ELR (cell line): ENCODE measurements at regions not wholly inside any gene's neighbourhood (a gene's known extent, or its start where the extent isn't known, plus 50 kb on each side); places are given as distances from the start of the nearest gene placed in this dataset.

Experiments used
- DNase-seq: peaks from one replicate; pipeline ENCODE4 v3.0.0-alpha.2; 2015; ENCODE audit warnings: low read depth

- no peak for DNase-seq
Observed at GRCh38 chr6:144335311-144335861, 50.3 kb downstream of the UTRN start.

DNA sequence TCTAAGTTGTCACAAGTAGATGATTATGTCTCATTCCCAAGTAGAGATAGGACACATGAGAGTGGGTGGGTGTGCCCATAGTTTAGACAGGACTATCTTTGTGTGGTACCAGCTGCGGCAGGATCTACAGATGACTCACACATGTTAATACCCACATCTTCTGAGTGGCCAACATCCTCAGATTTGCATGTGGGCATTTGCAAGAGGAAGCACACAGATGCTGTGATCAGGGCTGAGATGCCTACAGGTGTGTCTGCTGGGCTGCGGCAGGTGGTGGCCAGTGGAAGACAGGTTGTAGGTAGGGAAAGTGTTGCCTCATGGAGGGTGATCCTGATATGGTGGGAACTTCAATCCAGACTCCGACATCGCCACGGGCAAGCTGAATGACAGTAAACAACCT lies 50.8 kb downstream of the UTRN start:
- DNase-seq = peak; percentile 30

DNA sequence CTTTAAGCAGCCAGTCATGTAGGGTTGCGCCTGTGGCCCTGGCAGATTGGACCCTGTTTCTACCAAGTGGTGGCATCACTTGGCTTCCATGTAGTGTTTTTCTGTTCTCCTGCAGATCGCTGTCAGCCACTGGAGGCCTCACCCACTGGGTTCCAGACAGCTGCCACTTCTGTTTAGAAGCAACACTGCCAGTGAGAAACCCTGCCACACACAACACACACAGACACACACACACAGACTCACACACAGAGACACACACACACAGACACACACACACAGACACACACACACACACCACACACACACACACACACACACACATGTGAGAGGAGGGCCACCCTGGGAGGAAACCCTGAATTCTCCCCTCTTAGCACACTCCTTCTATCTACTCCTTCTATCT lies 51.8 kb downstream of the UTRN start:
- DNase-seq = no peak

GRCh38 chr6:144338474-144338873 lies 53.3 kb downstream of the UTRN start:
- no peak for DNase-seq

DNA sequence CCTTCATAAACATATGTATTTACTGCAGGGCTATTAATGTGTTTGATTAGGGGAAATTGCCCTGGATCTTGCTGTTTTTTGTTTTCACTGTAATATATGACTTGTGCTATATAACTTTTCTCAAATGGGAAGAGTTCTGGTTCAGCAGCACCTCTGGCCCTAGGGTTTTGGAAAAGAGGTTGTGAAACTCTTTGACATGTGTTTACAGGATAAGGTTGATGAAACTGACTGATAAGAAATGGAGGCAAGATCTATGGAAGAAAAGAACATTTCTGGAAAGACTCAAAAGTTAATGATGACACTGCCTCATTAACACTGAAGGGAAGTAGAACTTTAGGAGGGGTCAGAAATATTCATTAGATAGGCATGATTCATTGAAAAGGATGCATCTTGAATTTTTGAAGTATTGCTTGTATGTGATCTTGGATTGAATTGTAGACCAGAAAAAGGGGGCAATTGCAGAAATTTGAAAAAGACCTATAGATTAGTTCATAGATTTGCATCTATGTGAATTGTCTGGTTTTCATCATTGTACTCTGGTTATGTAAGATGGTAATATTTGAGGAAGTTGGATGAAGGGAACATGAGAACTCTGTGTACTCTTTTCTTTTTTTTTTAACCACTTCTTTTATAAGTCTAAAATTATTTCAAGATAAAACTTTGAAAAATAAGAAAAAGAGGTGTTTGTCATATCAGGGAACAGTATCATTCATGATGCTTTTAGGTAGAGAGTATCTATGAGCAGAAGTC lies 54.0 kb downstream of the UTRN start:
- DNase-seq = no peak

GRCh38 chr6:144339859-144340452 lies 54.8 kb downstream of the UTRN start:
- DNase-seq = no peak

DNA sequence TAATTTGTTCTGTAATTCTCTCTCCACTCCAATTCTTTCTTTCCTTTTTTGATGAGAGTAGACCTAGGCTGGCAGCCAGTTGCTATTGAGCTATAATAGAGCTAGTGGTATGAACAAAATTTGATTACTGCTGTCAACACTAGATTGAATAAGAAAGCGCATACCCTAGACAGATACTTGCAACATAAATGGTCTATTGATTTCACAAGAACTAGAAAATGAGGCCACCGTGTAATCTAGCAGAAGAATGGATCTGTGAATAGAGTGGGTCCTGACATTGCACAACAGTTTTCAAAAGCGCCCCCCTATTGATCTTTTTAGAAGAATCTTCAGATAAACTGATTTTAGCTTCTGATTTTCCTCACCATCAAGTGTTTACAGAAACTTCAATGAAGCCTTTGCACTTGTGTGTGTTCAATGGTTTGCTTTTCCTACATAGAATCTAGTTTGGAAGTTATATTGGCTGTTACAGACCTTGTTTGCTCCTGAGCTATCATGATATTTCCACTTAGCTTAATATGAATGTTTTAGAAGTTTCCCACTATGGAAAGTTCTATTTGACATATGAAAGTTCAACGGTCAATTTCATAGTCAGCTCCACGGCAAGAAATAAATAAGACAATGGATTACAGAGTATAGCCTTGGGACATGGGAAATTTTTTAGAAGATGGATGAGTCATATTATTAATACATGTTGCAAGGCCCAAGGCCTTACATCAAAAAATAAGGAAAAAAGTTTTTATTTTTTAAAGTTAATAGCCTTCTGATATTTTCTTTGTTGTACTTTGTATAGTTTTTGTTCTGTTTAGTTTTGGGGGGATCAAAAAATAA lies 55.6 kb downstream of the UTRN start:
- DNase-seq = peak; percentile 65

GRCh38 chr6:144341831-144342527 lies 56.8 kb downstream of the UTRN start:
- DNase-seq = no peak

- no peak for DNase-seq
Observed at GRCh38 chr6:144343701-144344428, 58.7 kb downstream of the UTRN start.

- DNase-seq = no peak
Observed at GRCh38 chr6:144344646-144345045, 59.5 kb downstream of the UTRN start.

DNA sequence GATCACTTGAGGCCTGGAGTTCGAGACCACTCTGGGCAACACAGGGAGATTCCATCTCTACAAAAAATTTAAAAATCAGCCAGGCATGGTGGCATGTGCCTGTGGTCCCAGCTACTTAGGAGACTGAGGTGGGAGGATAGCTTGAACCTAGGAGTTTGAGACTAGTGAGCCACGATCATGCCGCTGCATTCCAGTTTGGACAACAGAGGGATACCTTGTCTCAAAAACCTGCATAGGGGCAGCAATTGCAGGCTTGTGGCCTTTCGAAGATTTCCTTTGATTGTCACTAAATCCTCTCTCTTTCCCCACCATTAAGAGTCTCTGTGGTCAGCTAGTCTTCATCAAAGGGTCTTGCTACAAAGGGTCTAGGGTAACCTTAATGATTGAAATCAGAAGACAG lies 60.3 kb downstream of the UTRN start:
- DNase-seq = no peak

GRCh38 chr6:144346719-144347447 lies 61.7 kb downstream of the UTRN start:
- DNase-seq = peak; percentile 92

GRCh38 chr6:144347448-144347759 lies 62.3 kb downstream of the UTRN start:
- DNase-seq = peak; percentile 21

DNA sequence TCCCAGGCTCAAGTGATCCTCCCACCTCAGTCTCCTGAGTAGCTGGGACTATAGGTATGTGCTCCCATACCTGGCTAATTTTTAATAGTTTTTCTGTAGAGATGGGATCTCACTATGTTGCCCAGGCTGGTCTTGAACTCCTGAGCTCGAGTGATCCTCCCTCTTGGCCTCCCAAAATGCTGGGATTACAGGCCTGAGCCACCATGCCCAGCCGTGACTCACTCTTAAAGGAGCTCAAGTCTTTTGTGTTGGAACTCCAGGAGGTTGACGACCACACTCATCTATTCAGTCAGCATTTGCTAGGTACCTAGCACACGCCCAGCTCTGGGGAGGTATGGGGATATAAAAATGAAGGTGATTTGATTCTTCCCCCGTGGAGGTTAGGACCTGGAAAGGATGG lies 62.8 kb downstream of the UTRN start:
- DNase-seq = no peak

GRCh38 chr6:144349690-144350527 lies 64.8 kb downstream of the UTRN start:
- DNase-seq = peak; percentile 72

DNA sequence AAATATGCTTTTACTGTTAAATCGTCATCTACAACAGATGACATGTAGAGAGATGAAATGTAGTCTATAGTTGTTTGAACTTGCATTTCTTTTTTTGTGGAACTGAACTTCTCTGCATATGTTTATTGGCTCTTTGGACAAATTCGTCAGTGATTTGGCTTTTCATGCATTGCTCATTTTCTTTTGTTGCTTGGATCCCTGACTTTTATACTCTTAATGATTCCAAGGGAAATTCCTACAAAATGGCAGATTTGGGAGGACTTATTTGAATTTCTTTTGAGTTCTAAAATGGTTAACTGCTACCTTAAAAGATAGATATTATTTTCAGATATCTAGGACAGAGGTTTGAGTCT lies 65.4 kb downstream of the UTRN start:
- DNase-seq = no peak

DNA sequence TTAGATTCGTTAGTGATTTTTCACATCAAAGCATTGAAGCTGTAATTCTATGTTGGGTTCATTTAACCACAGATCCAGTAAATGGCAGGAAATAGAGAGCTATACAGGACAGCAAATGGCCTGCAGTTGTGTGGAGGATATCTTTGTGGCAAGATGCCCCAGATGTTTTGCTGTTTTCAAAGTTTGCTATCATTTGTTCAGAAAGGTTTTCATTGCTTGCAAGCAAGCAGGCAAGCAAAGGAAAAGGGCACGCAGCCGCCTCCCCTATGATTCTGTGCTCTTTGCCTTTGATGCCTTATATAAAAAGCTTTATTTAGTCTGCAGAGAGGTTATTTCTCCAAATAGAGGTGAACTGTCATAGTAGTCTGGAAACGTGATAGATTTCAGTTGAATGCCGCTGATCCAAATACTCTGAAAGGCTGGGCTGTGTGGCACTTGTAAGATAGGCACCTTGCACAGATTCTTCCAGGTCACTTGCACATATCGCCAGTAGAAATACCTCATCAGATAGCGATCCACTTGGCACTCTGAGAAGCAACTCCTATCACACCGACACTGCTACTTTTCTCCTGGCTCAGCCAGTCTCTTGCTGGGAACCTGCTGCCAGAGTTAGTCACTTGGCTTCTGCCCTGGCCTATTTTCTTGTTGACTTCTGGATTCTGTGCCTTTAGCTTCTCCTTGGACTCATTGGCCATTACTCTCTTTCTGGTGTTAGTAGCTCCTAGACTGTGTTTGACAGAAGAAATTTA lies 66.4 kb downstream of the UTRN start:
- DNase-seq = no peak

GRCh38 chr6:144352331-144352730 lies 67.2 kb downstream of the UTRN start:
- DNase-seq = no peak

DNA sequence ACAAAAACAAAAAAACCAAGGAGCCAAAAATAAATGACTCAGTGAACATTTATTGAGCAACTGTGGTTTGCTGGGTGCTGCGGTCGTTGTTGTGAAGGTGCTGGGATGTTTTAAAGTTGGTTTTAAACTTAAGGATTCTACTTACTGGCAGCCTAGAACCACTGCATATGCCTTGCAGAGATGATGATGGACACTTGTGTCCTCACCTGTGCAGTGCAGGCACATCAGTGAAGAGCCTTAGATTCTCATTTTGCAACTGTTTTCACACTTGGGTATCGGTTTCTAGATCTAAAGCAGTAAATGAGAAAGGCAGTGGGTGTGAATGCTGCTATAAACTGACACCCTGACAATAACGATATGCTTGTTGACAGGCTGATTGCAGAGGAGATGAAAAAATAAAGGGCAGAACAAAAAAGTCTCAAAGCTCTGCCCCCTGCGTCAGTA lies 68.8 kb downstream of the UTRN start:
- no peak for DNase-seq
